GM19395 (cell line): ENCODE measurements at regions not wholly inside any gene's neighbourhood (a gene's known extent, or its start where the extent isn't known, plus 50 kb on each side); places are given as distances from the start of the nearest gene placed in this dataset.

Source experiments
- ATAC-seq: cut with Tn5 transposase; IDR thresholded peaks from one replicate; pipeline ENCODE4 v1.9.1; 2021; ENCODE audit warnings: mild to moderate bottlenecking, moderate library complexity; ENCODE audit not compliant: unreplicated experiment

DNA sequence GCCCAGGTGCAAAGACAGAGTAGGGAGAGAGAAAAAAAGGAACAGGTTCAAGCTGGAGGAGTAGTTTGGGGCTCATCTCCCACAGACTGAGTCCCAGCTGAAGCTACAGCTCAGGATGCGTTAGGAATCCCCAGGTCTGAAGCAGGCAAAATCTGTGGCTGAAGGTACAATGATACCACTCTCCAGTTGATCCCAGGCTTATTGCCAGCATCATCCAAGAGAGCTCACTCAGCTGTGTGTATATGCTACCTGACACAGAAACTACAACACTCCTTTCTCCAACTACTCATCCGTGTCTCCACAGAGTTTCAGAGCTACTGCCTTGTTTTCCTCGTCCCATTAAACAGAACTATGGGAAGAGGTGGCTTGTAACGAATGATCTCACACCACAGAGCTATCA, 851.3 kb downstream of the GRID1 start:
- ATAC-seq = no peak

DNA sequence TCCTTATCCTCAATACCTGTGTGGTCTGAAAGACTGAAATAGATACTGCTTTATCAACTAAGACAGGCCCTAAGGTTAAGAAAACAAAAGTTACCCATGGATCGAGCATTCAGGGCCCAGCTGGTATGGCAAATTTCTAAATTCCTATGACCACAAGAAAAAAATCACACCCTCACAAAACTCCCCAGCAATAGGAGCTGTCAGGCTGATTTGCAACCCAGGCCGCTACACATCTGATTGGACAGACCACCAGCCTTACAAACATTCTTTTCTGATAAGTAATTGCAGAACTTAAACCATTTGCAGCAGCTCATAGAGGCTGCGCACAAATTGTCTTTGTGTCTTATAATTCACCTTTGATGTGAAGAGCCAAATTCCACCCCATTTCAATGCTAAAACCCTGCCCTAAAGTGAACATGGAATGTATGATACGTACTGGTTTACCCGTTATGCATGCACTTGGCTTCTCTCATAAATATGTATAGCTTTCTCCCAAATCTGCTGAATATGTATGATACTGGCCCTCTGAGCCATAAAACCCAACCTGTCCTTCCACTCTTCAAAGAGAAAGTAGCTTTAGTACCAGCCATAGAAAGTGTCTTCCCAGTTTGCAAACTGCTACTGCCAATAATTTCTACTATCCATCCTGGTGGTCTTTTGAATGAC, 842.5 kb downstream of the GRID1 start:
- ATAC-seq = no peak

DNA sequence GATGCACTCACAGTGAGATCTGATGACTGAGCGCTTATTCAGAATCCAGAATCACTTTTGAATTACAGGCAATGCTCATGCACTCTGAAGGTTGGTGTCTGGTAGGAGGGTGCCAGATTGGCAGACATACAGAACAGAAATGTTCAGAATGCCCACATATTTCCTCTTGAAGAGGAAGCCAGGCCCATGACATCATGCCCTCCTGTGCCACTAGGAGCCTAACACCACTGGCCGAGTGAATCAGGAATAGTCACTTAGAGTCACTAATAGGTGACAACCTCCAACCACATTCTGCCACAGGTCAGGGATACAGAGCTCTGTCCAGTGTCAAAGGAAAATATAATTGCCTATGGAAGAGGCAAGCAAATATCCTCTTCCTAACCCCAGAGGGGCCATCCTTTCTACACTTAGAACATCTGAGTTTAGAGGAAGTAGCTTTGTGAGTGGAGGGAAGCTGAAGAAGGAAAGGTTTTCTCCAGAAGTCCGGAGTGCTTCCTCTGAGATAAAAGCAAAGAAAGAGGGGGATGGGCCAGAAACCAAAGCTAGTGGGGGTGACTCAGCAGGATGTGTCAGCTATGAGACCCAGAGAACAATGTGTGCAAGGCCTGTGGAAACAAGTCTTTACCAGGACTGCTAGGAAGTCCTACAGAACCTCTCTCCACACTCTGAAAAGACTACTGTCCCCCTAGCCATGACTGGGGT, 838.8 kb downstream of the GRID1 start:
- ATAC-seq = no peak

DNA sequence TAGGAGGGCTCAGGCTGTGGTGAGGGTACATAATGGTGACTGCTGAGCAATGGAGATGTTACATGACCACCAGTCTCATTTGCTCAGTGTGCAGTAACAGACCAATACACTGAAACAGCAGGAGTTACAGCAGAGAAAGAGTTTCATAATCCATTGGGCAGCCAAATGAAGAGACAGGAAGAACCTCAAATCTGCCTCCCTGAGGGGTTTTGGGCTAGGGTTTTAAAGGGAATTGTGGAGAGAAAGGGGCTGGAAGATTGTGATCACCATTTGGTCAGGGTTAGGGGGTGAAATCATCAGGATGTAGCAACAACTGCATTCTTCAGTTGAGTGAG, 838.3 kb downstream of the GRID1 start:
- ATAC-seq = no peak

DNA sequence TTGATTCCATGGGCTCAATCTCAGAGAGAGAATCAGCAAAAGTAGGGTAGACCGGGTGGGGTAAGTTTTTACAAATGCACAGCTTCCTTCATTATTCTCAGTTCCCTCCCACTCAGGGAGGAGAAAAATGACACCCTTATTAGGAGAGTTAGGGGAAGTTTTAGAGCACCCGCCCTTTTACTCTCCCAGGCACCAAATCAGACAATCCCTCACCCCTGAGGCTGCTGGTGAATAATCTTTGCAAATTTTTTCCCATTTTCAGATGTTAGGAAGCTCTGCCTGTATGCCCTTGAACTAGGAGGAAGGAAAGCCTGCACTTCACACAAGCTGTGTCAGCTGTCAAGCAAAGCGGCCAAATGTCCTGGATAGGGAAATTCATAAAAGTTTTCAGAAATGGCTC, 834.9 kb downstream of the GRID1 start:
- no peak for ATAC-seq

DNA sequence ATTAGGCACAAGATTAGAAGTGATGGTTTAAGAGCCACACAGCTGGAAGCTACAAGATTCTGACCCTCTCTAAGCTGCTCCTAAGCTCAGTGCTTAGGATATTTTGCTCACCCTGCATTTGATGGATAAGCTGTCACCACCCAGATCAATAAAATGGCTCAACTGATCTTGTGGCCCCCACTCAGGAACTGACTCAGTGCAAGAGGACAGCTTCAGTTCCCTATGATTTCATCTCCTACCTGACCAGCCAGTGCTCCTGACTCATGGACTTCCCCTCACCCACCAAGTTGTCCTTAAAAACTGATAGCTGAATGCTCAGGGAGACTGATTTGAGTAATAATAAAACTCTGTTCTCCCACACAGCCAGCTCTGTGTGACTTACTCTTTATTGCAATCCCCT, 833.8 kb downstream of the GRID1 start:
- no peak for ATAC-seq

DNA sequence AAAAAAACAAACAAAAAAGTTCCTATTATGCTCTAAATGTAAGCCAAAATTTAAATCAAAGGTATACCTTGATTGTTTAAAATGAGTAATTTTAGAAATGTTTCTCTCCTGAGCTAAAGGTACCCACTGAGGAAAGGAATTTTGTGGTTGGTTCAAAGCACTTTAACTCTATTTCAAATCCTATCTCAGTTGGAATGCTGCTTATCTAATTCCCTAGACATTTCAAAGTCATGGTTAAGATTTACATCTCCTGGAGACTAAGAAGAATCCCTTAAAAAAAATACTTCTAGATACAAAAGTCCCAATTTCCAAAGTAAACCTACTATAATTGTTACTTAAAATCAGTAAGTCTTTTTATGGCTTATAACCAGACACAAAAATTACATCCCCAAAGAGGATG, 830.7 kb downstream of the GRID1 start:
- no peak for ATAC-seq

DNA sequence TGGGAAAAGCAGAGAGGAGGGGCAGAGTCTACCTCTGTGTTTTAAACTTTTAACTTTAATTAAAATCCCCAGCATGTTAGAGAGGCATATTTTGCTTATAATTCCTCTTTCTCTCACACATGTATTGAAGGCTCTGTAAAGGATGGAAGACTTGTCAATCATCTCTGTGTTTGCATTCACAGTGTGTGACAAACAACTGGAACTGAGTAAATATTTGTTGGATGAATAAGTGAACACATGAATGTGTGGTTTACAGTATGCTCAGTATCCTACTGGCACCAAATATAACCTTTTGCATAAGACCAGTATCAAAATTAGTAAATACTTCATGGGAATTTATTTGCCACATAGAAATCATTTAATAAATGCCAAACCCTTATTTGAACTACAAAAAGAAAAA, 829.0 kb downstream of the GRID1 start:
- no peak for ATAC-seq

DNA sequence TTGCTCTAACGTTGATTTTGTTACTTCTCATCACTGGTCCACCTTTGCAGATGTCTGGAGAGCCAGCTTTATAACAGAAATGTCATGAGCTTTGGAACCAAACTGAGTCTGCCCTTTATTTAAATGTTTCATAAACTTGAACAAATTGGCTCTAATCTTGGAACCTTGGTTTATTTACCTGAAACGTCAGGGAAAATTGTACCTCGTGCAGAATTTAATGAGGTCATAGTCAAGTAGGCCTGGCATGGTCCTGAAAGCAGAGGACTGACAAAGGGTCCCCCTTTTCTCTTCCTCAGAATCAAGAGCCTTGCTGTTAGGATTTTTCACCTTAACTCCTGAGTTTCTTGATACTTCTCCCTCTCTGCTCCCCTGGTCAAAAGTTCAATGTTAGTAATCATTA, 828.0 kb downstream of the GRID1 start:
- no peak for ATAC-seq

DNA sequence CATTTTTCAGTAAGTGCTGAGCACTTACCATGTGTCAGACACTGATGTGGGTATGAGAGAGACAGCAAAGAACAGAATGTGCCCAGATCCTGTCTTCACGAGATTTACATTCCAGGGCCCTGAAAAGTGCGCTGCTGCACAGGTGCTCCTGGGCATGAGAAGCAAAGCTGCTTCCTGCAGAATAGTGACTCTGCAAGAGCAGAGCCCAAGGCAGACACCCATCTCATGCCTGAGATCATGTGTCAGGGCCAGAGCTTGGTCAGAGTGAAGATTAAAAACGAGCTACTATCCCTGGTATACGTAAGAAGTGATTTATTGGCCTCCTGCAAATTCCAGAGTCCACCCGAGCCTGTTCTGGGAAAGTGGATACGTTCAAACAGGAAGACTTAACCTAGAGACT, 824.4 kb downstream of the GRID1 start:
- no peak for ATAC-seq

DNA sequence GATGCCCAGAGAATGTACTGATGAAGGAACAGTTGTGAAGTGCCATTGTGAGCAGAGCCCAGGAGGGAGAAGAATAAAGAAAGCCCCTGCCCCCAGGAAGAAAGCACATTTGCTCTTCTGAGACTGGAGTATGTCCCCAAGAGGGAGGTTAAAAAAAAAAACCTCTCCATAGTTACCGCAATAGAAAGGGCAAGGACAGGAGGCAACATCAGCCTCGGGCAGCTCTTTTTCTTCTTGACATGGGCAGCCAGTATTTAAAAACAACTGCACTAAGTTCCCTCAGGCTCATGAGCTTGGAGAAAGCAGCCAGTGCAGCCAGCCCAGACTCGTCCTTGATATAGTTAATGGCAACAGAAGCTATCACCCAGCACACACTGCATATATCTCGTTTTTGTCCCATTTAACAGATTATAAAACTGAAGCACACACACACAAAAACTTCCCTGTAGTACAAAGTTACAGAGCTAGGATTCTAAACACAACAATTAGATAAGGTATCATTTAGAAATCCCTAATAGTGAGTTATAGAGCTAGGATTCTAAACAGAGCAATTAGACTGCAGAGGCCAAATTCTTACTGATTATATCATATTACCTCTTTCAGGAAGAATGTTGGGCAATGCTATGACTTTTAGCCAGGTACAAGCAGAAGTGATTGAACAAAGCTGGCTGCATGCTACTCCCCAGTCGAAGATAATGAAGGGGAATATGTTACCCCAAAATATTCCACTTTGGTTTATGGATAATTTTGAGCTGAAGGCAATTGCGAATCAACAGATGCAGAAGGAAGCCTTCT, 823.5 kb downstream of the GRID1 start:
- ATAC-seq = no peak

DNA sequence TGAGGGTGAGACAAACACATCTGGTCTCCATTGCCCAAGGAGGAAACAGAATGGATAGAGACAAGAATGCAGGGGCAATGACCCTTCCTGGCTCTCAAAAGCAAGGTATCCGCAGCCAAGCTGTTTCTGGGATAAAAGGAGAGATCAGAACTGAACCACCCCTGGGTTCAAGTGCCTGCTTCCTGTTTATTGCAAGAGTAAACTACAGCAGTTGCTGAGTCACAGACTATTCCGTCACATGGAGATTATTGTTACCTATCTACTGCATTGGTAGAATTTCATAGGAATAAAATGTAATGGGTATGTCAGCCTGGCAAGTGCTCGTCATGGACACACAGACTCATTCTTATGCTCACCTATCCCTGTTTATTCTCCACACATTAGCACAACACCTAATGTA, 821.6 kb downstream of the GRID1 start:
- ATAC-seq = no peak

DNA sequence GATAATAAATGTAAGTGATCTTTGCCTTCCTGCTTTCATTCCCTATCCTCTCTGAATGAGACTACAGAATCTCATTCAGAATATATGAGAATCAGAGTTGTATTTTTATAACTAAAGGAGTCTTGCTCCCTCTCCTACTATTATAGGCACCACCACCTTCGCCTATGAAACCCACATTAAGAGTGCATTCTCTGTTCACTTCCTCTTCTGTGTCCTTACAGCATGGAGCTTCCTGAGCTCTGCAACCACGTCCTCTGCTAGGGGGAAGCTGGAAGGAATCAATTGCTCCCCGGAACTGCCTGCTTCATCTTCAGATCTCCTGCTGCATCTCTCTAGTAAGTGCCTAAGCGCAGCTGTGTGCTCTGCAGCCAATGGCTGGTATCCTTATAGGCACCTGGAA, 820.7 kb downstream of the GRID1 start:
- ATAC-seq = no peak

DNA sequence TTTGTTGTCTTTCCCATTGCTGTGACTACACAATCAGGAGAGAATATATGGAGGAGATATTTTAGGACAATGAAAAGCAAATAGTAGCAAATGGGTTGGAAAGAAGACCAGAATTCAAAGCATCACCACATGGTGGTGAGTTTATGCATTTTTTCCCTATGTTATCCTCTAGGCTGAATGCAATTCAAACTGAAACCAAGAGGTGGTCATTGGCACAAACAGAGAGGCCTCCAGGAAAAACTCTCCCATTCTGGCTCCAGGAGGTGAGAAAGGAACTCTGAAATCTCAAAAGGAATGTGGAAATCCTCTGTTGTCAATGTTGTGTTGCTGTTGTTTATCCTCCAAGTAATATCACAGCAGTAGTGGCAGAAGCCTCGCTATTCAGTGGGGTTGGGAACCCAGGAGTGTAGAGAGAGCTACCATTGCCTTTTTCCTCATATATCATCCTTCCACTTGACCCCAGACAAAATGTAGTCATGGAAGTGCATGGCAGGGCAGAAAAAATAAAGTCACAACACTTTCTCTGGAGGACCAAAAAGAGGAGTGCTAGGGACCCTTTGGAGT, 819.1 kb downstream of the GRID1 start:
- ATAC-seq = peak; percentile 15

DNA sequence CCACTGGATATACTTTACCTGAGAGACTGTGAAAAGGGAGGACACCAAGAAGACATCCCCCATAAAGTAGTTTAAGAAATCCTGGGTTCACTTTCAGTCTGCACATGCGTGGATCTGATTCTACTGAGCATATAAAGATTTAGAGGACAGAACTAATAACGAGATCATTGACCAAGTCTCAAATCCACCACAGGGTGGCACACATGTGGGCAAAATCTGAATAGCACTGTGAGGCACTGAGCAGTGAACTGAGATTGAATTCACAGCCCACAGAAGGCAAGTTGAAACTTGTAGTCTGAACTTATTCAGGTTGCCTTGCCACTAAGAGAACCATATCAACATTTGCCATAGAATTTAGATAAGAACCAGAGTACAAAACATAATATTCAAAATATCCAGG, 818.6 kb downstream of the GRID1 start:
- ATAC-seq = peak; percentile 85
